ENCODE measurements at regions not wholly inside any gene's neighbourhood (a gene's known extent, or its start where the extent isn't known, plus 50 kb on each side); places are given as distances from the start of the nearest gene placed in this dataset.

DNA sequence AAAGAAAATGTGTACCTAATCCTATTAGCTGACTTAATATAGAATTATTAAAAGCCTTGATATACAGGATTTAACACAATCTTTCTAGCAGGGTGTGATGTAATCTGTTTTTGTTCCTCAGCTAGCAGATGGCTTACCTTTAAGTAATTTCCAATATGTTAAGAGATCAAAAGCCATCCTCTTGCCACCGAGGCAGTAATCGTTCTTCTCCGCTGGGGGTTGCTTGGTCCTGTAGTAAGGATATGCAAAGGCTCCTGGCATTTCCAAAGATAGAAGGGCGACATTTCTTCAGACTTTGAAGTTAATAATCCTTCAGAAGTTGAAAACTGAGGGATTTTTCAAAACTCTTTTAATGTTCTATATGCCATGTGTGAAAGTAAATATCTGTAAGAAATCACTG, 156.4 kb downstream of the FZD1 start:
- no peak overlapping the region for H3K4me3 ChIP-seq (ENCODE audit: low read depth, low read length)
- no peak for TF ChIP-seq ZNF157 (tag by site-specific recombination; IDR thresholded peaks at IDR 0.05)
- no peak for TF ChIP-seq PRDM4 (tag by site-specific recombination; IDR thresholded peaks at IDR 0.05)
- TF ChIP-seq, protein P1, sequence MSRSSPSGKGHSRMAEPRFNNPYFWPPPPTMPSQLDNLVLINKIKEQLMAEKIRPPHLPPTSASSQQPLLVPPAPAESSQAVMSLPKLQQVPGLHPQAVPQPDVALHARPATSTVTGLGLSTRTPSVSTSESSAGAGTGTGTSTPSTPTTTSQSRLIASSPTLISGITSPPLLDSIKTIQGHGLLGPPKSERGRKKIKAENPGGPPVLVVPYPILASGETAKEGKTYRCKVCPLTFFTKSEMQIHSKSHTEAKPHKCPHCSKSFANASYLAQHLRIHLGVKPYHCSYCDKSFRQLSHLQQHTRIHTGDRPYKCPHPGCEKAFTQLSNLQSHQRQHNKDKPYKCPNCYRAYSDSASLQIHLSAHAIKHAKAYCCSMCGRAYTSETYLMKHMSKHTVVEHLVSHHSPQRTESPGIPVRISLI (tag by site-specific recombination; IDR thresholded peaks at IDR 0.05), result no peak
- no peak for TF ChIP-seq ZNF223 (tag by site-specific recombination; IDR thresholded peaks at IDR 0.05)
- TF ChIP-seq ZNF654 (tag by site-specific recombination; IDR thresholded peaks at IDR 0.05; ENCODE audit: low read depth), result no peak
- TF ChIP-seq, protein P2, sequence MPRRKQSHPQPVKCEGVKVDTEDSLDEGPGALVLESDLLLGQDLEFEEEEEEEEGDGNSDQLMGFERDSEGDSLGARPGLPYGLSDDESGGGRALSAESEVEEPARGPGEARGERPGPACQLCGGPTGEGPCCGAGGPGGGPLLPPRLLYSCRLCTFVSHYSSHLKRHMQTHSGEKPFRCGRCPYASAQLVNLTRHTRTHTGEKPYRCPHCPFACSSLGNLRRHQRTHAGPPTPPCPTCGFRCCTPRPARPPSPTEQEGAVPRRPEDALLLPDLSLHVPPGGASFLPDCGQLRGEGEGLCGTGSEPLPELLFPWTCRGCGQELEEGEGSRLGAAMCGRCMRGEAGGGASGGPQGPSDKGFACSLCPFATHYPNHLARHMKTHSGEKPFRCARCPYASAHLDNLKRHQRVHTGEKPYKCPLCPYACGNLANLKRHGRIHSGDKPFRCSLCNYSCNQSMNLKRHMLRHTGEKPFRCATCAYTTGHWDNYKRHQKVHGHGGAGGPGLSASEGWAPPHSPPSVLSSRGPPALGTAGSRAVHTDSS (tag by site-specific recombination; IDR thresholded peaks at IDR 0.05), result no peak
- no peak for TF ChIP-seq ZNF350 (tag by site-specific recombination; IDR thresholded peaks at IDR 0.05)
- TF ChIP-seq ZFHX2 (tag by site-specific recombination; conservative IDR thresholded peaks at IDR 0.05), result no peak
- TF ChIP-seq, protein P3, sequence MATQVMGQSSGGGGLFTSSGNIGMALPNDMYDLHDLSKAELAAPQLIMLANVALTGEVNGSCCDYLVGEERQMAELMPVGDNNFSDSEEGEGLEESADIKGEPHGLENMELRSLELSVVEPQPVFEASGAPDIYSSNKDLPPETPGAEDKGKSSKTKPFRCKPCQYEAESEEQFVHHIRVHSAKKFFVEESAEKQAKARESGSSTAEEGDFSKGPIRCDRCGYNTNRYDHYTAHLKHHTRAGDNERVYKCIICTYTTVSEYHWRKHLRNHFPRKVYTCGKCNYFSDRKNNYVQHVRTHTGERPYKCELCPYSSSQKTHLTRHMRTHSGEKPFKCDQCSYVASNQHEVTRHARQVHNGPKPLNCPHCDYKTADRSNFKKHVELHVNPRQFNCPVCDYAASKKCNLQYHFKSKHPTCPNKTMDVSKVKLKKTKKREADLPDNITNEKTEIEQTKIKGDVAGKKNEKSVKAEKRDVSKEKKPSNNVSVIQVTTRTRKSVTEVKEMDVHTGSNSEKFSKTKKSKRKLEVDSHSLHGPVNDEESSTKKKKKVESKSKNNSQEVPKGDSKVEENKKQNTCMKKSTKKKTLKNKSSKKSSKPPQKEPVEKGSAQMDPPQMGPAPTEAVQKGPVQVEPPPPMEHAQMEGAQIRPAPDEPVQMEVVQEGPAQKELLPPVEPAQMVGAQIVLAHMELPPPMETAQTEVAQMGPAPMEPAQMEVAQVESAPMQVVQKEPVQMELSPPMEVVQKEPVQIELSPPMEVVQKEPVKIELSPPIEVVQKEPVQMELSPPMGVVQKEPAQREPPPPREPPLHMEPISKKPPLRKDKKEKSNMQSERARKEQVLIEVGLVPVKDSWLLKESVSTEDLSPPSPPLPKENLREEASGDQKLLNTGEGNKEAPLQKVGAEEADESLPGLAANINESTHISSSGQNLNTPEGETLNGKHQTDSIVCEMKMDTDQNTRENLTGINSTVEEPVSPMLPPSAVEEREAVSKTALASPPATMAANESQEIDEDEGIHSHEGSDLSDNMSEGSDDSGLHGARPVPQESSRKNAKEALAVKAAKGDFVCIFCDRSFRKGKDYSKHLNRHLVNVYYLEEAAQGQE (tag by site-specific recombination; IDR thresholded peaks at IDR 0.05), result no peak
- TF ChIP-seq ZNF521 (tag by site-specific recombination; IDR thresholded peaks at IDR 0.05), result no peak
- TF ChIP-seq OSR2 (tag by site-specific recombination; IDR thresholded peaks at IDR 0.05), result no peak
- TF ChIP-seq, protein P4, sequence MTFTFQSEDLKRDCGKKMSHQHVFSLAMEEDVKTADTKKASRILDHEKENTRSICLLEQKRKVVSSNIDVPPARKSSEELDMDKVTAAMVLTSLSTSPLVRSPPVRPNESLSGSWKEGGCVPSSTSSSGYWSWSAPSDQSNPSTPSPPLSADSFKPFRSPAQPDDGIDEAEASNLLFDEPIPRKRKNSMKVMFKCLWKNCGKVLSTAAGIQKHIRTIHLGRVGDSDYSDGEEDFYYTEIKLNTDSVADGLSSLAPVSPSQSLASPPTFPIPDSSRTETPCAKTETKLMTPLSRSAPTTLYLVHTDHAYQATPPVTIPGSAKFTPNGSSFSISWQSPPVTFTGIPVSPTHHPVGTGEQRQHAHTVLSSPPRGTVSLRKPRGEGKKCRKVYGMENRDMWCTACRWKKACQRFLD (tag by site-specific recombination; IDR thresholded peaks at IDR 0.05), result no peak
- no peak for TF ChIP-seq ZNF433 (tag by site-specific recombination; IDR thresholded peaks at IDR 0.05; ENCODE audit: low read depth)
- TF ChIP-seq, protein P5, sequence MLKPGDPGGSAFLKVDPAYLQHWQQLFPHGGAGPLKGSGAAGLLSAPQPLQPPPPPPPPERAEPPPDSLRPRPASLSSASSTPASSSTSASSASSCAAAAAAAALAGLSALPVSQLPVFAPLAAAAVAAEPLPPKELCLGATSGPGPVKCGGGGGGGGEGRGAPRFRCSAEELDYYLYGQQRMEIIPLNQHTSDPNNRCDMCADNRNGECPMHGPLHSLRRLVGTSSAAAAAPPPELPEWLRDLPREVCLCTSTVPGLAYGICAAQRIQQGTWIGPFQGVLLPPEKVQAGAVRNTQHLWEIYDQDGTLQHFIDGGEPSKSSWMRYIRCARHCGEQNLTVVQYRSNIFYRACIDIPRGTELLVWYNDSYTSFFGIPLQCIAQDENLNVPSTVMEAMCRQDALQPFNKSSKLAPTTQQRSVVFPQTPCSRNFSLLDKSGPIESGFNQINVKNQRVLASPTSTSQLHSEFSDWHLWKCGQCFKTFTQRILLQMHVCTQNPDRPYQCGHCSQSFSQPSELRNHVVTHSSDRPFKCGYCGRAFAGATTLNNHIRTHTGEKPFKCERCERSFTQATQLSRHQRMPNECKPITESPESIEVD (tag by site-specific recombination; IDR thresholded peaks at IDR 0.05), result no peak
- POLR2A ChIA-PET, result no interaction called here
- no peak overlapping the region for H3K27ac ChIP-seq (ENCODE audit: extremely low read depth, low read depth, low read length)
- no peaks in the 10 kb centered on the region for H3K4me1 ChIP-seq (ENCODE audit: control insufficient read depth, insufficient read depth, low read length)
- H3K36me3 ChIP-seq (ENCODE audit: control insufficient read depth in 2 of 2, insufficient read depth in 1 of 2, low read length in 2 of 2), result no peaks in the 10 kb centered on the region
- H3K9me3 ChIP-seq (ENCODE audit: control insufficient read depth, insufficient read depth, low read depth, low read length), result no peaks in the 10 kb centered on the region
- CTCF ChIA-PET, result interaction anchor here (0.7 kb wide), 1 partner anchor 22 kb away, joined by 3 read pairs; no protein-coding TSS in a partner anchor
